GM15510 (cell line): ENCODE measurements at regions not wholly inside any gene's neighbourhood (a gene's known extent, or its start where the extent isn't known, plus 50 kb on each side); places are given as distances from the start of the nearest gene placed in this dataset.

Source experiments
- POLR2A ChIP-seq: IDR thresholded peaks from 3 replicates; pipeline ENCODE4 v1.6.1; 2011; ENCODE audit warnings: borderline replicate concordance; ENCODE audit not compliant: insufficient read length; ENCODE audit errors: extremely low read depth

GRCh38 chr1:148315071-148315811, 163.2 kb upstream of the NBPF11 start:
- TF ChIP-seq POLR2A, result no peak

GRCh38 chr1:148310807-148311206, 158.7 kb upstream of the NBPF11 start:
- TF ChIP-seq POLR2A, result no peak

- no peak for TF ChIP-seq POLR2A
Measured at GRCh38 chr1:148309940-148310500, 157.9 kb upstream of the NBPF11 start.

GRCh38 chr1:148308832-148309458, 156.9 kb upstream of the NBPF11 start:
- no peak for TF ChIP-seq POLR2A

- TF ChIP-seq POLR2A, result no peak
Measured at GRCh38 chr1:148307583-148308185, 155.6 kb upstream of the NBPF11 start.

GRCh38 chr1:148296511-148296910, 144.4 kb upstream of the NBPF11 start:
- no peak for TF ChIP-seq POLR2A

GRCh38 chr1:148294116-148294807, 142.2 kb upstream of the NBPF11 start:
- TF ChIP-seq POLR2A, result no peak

- TF ChIP-seq POLR2A, result no peak
Measured at GRCh38 chr1:148293651-148294050, 141.6 kb upstream of the NBPF11 start.

GRCh38 chr1:148292915-148293314, 140.8 kb upstream of the NBPF11 start:
- TF ChIP-seq POLR2A, result no peak

- no peak for TF ChIP-seq POLR2A
Measured at GRCh38 chr1:148290881-148291280, 138.8 kb upstream of the NBPF11 start.

GRCh38 chr1:148289647-148290046, 137.6 kb upstream of the NBPF11 start:
- TF ChIP-seq POLR2A, result no peak

GRCh38 chr1:148264374-148265276, 112.5 kb upstream of the NBPF11 start:
- no peak for TF ChIP-seq POLR2A

- TF ChIP-seq POLR2A, result no peak
Measured at GRCh38 chr1:148263906-148264255, 111.8 kb upstream of the NBPF11 start.

- peak; percentile 99 for TF ChIP-seq POLR2A
Measured at GRCh38 chr1:148263128-148263905, 111.2 kb upstream of the NBPF11 start.
